Omental fat pad (tissue), 3 donors: ENCODE measurements at regions not wholly inside any gene's neighbourhood (a gene's known extent, or its start where the extent isn't known, plus 50 kb on each side); places are given as distances from the start of the nearest gene placed in this dataset.

ENCODE experiments used
- ATAC-seq: fragments of 150-250 bp; one replicate; pipeline ENCODE4 v1.9.1; 2016; ENCODE audit warnings: mild to moderate bottlenecking, moderate library complexity; ENCODE audit not compliant: low FRiP score
- DNase-seq: peaks from one replicate; pipeline ENCODE4 v3.0.0-alpha.2; 2019; ENCODE audit warnings: low spot score
- TF ChIP-seq, protein P1 (sequence below), 3 donors: fragments of 450-650 bp; IDR thresholded peaks; one replicate each; pipeline ENCODE4 v1.5.1; 2016 to 2017; ENCODE audit warnings: antibody characterized with exemption in 3 of 3, mild to moderate bottlenecking in 3 of 3, moderate library complexity in 2 of 3

- TF ChIP-seq, protein P1, sequence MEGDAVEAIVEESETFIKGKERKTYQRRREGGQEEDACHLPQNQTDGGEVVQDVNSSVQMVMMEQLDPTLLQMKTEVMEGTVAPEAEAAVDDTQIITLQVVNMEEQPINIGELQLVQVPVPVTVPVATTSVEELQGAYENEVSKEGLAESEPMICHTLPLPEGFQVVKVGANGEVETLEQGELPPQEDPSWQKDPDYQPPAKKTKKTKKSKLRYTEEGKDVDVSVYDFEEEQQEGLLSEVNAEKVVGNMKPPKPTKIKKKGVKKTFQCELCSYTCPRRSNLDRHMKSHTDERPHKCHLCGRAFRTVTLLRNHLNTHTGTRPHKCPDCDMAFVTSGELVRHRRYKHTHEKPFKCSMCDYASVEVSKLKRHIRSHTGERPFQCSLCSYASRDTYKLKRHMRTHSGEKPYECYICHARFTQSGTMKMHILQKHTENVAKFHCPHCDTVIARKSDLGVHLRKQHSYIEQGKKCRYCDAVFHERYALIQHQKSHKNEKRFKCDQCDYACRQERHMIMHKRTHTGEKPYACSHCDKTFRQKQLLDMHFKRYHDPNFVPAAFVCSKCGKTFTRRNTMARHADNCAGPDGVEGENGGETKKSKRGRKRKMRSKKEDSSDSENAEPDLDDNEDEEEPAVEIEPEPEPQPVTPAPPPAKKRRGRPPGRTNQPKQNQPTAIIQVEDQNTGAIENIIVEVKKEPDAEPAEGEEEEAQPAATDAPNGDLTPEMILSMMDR (IDR thresholded peaks at IDR 0.05) = no peak
- ATAC-seq (no peak), DNase-seq (no peak)
These were observed 603.4 kb upstream of the AUTS2 start for GRCh38 chr7:68994841-68995240.

DNA sequence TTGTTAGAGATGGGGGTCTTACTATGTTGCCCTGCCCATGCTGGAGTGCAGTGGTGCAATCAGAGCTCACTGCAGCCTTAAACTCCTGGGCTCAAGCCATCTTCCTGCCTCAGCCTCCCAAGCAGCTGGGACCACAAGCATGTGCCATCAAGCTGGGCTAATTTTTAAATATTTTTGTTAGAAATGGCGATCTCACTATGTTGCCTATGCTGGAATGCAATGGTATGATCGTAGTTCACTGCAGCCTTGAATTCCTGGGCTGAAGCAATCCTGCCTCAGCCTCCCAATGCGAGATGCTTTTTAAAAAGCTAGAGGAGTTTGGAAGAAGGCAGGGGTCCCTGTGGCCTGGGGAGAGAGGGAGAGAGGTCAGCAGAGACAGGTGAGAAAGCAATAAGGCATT is 600.1 kb upstream of the AUTS2 start:
- DNase-seq (no peak), ATAC-seq (no peak)
- TF ChIP-seq, protein P1 (IDR thresholded peaks at IDR 0.05) = no peak

- TF ChIP-seq, protein P1 (IDR thresholded peaks at IDR 0.05) = no peak
- ATAC-seq (no peak), DNase-seq (no peak)
These were observed 595.9 kb upstream of the AUTS2 start for GRCh38 chr7:69002416-69002815.

DNA sequence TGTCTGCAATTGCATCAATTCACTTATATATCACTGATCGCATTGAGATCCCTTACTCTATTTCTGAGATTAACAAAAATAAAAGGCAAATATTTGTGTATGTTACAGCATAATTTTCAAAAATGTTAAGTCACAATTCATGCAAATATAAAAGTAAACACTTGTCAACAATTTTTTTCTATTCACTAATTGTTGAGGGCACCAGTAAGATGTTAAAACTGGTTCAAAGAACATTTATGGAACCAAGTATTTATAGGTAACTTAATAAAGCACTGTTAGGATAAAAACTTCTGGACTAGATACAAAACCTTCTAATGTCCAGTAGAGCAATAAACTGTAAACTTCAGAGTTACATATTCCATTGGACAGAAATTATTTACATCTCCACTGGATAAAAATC is 586.1 kb upstream of the AUTS2 start:
- ATAC-seq (no peak), DNase-seq (no peak)
- TF ChIP-seq, protein P1 (IDR thresholded peaks at IDR 0.05) = no peak

- ATAC-seq (no peak), DNase-seq (no peak)
- TF ChIP-seq, protein P1 (IDR thresholded peaks at IDR 0.05) = no peak
These were observed 581.1 kb upstream of the AUTS2 start for GRCh38 chr7:69017208-69017607.

GRCh38 chr7:69018200-69018599 is 580.1 kb upstream of the AUTS2 start:
- no peak for ATAC-seq
- no peak for DNase-seq
- TF ChIP-seq, protein P1 (IDR thresholded peaks at IDR 0.05) = no peak

- TF ChIP-seq, protein P1 (IDR thresholded peaks at IDR 0.05) = no peak
- no peak for DNase-seq
- no peak for ATAC-seq
These were observed 578.8 kb upstream of the AUTS2 start for GRCh38 chr7:69019437-69019836.
